SKM-1 treated with dmso at 0.1 percent for 144 hours (cell line): ENCODE measurements at regions not wholly inside any gene's neighbourhood (a gene's known extent, or its start where the extent isn't known, plus 50 kb on each side); places are given as distances from the start of the nearest gene placed in this dataset.

Experiments used
- DNase-seq: peaks from one replicate; lab custom pipeline; 2025; ENCODE audit not compliant: unreplicated experiment; lab: John Stamatoyannopoulos, UW

DNA sequence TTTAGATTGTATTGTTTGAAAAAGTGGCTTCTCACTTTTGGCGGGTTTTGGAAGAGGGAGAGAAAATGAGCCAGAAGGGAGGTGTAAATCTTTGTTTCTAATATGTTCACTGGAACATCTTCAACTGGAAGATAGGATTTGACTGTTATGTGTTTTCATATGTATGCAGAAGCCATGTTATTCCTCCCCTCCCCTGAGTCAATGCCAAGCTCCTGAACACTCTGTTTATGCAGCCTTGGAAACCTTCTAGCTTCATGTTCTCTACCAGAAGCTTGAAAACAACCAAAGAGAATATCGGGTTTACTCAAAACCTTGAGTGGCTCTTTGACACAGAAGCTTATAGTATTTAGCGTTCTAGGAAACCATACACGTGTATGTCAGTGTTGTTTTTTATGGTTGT is 279.1 kb downstream of the PRL start:
- DNase-seq = no peak

DNA sequence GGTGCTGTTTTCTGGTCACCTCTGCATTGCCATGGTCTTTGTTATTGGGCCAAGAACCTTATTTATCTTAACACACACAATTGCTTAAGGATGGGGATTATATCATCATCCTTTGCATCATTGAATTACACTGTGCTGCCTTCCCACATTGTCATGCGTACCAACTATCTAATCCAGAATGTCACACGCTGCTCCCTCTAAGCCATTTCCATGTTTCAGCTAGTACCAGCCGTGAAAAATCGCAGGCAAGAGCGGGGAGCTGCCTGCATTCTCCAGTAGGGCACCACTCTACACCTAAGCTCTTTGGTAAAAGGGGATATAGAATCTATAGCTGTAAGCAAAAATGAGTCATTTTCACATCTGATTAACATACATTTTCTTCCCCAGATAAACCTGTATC is 277.0 kb downstream of the PRL start:
- DNase-seq = no peak

DNA sequence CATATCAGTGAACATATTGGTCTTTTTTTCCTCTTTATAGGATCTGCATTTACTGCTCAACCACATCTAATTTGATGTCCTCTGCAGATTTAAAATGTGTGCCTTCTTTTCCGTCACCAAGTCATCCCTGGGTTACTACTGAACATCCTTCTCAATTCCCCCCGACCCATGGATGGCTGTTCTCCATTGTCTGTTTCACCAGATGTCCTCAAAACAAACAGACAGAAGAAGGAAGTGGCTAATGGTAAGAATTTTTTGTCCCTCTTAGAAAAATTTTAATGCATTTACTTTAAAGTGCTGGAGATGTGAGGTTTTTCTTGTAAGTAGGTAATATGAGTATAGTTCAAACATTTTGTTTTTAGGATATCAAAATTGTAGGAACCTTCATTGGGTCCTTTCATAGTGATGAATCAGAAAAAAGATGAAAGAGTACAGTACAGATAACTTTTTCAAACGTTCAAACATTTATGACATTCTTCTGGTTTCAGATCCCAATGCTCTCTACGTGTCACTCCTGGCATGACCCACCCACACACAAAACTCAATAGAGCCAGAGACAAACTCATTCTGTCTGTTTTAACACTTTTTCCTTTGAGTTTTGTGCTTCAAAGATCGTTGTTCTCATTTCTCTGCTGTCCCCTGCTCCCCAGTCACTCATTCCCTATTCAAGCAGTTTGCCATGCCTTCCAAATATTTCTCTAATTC is 276.4 kb downstream of the PRL start:
- DNase-seq = no peak

DNA sequence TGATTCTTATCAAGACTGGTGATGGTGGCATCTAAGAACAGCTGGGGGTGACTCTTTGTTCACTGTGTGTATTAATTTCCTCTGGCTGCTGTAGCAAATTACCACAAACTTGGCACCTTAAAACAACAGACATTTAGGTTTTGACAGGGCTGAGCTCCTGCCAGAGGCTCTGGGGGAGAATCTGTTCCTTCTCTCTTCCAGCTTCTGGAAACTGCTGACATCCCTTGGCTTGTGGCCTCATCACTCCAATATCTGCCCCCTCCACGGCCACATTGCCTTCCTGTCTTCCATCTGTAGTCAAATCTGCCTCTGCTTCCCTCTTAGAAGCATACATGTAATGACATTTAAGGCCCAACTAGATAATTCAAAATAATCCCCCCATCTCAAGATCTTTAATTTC is 274.9 kb downstream of the PRL start:
- DNase-seq = no peak

DNA sequence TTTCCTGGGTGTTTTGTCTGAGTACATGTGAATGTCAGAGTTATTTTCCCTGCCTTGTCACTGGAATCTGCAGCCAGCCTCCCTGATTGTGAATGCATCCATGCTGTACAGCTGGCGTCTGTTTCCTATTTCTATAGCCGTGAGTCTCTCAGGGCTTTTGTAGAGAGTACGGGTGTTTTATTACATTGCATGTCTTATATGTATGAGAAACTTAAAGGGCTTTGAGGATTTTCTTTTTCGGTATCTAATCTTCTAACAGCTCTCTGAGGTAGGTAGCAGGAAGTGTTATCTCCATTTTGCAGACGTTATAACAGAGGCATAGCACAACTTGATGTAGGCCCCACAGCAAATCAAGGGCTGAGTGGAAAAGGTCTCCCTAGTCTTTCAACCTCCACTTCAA is 272.9 kb downstream of the PRL start:
- no peak for DNase-seq

DNA sequence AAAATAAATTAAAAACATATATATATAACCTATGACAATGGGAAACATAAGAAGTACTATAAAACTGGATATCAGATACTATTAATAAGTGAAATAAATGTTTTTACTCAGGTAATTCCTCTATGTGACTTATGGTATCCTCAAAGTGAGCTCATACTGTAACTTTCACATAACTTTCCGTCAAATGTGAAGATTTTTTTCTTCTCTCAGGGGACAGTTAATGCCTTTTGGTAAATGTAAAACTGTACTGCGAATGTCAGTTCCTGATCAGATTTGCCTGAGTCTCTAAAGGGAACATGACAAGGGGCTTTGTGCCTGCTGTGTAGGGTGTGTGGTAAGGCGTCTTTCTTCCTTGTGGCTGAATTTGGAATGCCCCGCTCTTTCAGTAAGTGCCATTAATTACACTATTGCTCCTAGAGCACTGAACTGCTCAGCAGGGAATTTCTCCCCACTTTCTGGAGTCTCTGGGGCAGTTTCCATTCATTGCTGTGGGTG is 271.8 kb downstream of the PRL start:
- DNase-seq = no peak

DNA sequence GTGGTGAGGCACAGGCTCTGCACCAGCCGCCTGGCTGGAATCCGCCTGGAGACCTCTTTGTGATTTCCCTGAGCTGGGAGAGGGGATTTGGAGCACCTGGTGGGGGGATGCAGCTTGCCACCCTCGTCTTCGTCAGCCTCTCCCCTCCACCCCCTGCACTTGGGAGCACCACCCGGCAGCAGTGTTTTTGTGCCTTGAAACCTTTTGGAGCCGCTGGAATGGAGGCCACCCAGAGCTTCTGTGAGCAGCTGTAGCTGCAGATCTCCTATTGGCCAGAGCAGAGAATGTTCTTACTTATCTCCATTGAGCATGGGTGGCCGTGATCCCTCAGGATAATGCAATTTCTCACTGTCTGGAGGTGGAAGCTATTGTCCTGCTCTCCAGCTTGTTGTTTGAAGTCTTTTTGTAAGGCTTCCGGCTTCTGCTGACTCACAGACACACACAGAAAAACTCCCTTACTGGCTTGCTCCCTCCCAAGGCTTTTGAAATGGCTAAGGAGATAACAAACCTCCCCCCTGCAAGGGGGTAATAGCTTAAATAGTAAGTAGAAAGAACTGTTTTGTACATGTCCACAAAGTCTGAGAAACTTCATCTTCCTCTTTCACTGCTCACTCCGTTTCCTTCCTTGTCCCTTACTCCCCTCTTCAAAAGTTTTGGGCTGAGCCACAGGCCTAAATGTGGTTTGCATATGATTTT is 271.2 kb downstream of the PRL start:
- peak; percentile 94 for DNase-seq

DNA sequence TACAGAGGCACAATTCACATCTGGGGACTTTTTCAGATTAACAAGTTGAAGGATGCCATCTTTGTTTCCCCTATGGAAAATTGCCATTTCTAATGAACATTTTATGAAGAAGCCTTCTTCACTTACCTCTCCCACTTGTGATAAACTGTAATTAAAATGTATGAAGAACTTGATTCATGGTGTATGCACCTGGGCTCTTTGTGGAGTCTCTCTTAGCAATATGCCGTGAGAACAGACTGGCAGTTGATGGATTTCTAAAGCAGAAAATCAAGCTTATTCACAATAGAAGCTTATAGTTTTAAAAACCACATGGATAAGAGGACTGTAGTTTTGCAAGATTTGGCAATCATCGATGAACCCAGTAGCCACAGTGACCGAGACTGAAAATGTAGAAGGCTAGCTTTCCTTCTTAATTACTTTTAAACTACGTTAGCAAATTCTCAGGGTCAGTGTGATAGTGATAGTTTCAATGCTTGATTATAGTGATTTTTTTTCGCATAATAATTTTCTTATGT is 270.6 kb downstream of the PRL start:
- peak; percentile 73 for DNase-seq

DNA sequence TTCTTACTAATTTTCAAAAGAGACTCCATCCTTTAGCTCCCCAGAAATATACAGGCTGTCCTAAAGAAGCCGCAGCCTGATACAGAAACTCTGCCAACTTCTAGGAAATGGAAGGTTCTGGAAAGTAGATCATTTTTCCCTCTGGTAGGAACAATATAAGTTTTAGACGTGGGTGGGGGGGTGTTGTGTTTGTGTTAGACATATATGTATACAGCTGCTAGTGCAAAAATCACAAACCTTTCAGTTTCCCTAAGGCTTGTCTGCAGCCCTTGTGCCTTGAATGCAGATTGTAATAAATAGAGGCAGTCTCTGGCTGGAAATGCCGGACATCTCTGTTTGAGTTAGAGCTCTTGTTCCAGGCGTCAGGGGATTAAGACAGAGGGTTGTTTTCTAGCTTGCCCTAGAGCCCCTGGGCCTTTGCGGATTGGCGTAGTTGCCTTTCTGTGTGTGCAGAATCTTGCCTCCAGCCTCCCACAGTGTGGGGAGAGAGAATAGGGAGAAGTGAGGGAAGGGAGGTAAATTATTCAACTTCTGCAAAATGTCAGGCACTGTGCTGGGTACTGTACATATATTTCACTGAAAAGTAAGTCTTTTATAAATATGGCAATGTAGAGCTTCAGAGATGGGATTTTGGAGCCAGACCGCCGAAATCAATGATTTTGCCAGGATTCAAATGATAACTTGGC is 269.7 kb downstream of the PRL start:
- DNase-seq = no peak

DNA sequence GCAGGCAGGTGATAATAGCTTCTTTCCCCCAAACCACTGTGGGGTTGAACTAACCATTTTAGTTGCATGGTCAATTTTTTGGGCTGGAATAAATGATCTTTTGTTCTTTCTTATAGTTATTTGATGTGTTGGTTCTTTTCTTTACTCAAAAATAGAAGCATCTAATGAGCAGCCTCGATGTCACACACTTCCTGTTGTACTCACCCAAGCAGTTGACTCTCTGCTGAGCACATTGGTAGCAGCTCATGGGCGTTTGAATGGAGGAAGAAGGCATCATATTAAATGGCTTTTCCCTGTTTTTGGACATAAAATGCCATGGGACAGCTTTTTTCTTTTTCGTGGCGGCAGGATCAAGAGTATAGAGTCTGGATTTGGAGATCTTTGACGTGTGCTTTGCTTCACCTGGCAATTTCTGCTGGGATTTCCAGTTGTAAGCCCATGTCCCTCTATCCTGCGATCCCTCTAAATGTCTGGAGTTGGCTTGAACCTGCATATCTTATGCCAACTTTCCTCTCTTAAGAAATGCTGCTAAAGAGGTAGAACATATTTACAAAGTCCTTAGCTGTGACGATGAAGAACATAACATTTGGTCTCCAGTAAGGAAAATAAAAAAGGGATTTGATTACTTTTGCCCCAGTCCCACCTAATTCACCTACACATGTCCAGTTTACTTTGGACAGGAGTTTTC is 268.3 kb downstream of the PRL start:
- DNase-seq = no peak

DNA sequence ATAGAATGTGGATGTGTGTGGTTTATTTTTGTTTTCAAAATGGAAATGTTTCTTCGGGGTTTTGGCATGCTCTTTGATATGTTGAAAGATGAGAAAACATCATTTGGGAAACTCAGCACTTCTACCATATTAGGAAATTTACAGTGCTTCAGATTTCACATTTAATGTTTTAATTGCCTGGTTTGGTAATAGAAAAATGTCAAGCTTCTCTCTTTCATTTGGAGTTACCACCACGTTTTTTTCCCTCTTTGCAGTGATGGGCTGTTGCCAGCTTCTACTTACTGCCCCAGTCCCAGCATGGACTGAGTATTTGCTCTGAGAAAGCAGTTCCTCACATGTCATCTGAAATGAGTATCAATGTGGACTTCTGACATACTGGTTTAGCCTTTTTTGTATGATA is 267.7 kb downstream of the PRL start:
- DNase-seq = no peak

DNA sequence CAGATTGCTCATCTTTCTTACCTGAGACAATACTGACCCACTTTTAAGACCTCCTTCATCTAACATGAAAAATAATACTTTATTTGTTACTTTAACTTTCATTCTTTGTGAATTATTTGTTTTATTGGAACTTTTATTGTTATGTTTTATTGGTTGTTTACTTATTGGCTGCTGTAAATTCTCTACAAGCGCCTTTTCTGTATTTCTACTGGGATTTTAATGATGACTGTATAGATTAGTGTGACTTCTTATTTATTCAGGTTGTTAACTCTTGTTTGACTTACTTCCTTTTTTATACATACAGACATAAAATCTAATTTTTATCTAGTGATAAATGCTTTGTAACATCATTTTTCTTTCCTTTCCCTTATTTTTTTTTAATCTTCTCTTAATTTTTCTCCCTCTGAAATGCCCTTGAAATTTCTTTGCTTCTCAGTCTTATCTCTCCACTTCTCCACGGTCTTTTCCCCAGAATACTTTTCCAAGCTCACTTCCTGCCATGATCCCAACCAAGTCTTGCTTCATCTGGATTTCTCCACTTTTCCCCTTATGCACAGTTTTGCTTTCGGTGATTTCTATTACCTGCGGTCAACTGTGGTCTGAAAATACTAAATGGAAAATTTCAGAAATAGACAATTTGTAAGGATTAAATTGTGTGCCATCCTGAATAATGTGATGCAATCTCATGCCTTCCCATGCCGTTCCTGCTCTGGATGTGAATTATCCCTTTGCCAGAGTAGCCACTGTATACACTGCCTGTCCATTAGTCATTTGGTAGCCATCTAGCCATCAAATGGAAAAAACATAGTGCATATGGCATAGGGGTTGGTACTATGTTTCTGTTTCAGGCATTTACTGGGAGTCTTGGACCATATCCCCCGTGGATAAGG is 265.9 kb downstream of the PRL start:
- no peak for DNase-seq

DNA sequence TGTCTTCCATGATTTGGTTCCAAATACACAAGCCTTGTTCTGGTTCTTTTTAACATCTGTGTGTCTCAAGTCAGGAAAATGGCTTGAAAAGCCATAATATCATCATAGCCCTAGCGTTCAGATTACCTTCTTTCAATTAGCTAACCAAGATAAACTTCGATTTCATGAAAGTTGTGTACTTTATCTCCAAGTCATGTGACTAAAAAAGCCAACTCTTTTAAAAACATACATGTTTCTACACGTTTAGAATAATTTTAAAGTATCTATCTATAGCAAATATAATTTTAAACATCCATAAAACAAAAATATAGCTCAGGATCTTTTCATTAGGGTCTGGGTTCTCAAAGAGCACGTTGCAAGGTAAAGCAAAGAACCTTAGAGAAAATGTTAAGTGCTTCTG is 261.1 kb downstream of the PRL start:
- no peak for DNase-seq

DNA sequence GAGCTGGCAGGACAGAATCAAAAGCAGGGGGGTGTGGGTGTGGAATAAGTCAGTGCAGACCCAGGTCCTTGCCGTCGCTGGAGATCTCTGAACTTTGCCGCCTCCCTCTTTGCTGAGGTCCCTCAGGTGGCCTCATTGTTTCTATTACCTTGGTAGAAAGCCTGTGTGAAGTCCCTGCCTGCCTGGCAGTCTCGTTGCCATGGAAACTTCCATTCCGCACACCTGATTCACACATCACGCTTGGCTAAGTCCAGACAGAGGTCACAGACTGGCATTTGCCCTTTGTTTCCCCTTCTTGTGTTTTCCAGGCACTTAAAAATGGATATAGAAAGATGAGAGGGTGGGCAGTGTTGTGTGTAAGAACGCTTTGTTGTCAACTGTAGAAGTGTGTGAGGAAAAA is 260.6 kb downstream of the PRL start:
- no peak for DNase-seq

DNA sequence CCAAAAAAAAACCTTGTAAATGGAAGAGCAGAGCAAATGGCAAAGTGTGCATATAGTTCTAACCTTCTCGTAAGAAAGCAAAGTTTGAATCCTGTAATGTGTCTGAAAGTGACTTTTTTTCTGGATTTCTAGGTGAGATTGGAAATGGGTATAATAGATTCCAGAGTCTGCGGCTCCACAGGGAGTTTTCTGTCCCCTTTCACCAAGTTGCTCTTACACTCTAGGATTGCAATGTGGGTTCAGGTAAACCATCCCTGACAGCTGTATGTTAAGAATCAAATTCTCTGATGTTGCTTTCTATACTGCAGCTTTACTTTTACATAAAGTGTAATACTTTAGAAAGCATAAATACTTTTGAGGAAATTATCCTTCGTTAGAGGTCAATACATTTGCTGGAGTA is 260.1 kb downstream of the PRL start:
- no peak for DNase-seq

DNA sequence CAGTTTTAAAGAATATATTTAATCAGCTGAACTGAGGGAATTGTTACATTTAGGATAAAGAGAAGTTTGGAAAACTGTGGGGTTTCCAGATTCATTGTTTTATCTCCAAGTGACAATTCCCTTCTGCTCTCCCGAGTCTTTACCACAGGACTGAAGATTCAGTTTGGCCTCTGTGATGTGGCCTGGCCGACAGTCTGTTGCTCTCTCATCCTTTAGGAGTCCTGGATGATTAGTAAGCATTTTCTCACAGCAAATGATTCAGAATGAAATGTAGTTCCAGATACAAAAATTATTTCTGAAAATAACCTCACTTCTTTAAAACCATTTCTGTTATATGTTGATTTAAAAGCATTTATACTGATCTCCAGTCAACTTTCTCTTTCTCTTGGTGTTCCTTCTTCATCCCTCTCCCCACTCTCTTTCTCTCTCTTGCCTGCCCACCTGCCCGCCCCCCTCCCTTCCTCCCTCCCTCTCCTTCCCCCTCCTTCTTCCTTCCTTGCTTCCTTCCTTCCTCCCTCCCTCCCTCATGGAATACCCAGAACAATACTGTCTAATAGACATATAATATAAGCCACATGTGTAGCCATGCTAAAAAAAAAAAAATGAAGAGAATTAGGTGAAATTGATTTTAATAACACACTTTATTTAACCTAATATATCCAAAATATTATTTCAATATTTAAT is 254.9 kb downstream of the PRL start:
- no peak for DNase-seq

DNA sequence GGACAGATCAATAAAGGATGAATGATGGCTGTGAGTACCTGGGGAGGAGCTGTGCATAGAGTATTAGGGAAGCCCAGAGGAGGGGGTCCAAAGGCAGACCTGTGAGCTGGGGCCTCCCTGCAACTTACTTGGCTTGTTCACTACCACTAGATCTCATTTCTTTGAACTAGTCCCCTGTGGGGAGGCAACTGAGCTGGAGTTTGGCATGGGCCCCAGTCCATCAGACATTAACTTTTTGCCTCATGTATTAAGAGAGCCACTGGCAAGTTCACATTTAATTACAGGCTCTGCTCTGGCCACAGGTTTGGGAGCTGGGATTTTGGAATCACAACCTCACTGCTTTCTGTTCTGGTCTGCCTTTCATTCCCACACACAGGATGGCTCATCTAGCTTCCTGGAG is 254.1 kb downstream of the PRL start:
- no peak for DNase-seq

DNA sequence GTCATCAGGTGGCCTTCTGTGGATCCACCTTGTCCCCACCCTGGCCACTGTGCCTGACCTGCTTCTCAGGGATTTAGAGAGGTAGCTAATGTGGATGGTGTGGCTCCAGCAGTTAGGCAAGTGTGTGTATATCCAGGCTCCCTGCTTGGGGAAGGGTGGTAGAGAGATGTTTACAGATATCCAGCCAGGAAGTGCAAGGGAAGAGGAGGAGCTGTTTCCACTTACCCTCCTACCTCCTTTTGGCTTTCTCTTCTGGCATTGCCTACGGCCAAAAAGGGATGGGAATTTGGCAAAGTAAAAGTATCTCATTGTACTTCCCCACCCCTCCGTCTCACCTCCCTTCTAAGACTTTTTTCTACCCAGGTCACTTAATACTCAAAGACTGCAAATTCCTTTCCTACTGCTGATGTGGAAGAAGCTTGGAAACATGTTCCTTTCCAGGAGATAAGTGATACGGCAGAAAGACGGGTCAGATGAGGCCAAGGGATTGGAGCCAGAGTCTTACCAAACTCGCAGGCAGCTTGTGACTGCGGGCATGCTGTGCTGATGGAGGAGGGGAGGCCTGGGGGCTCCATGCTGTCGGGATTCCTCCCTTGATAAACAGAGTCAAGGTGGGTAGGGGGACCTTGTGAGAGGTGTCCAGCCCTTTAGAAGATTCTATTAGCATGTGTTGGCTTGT is 253.4 kb downstream of the PRL start:
- no peak for DNase-seq

DNA sequence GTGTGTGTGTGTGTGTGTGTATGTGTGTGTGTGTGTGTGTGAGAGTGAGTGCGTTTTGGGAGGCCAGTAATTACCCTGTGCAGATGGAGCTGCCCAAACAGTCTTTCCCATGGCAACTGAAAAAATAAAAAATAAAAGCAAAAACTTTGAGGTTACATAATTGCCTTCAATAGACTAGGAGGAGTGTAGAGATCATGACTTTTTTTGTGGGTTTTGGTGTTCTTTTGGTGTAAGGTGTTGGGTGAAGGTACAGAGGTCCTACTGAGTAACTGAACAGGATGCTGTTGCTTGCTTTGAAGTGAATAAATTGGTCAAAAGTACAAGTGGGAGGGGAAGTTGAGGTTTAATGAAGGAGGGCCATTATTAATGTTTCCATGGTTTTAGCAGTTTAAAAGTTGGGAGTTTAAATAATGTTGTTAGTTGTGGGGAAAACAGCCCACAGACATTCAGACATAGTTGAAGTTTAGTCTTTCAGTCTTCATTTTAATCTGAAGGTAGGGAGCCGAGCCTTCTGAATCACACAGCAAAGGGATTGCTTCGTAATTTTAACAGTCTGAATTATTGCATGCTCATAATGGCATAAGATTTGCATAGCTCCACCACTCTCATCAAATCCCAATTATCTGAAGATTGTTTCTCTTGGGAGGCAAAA is 251.4 kb downstream of the PRL start:
- DNase-seq = no peak
